ENCODE measurements at regions not wholly inside any gene's neighbourhood (a gene's known extent, or its start where the extent isn't known, plus 50 kb on each side); places are given as distances from the start of the nearest gene placed in this dataset.
A peak's percentile ranks its signal among the peaks of the same experiment; 100 is the strongest.

- DNase-seq (ENCODE audit: low read depth) = no peak
These were observed 213.2 kb upstream of the DCBLD2 start for GRCh38 chr3:99114565-99115291.

- DNase-seq (ENCODE audit: low read depth) = no peak
These were observed 209.7 kb upstream of the DCBLD2 start for GRCh38 chr3:99111235-99111634.

- DNase-seq (ENCODE audit: low read depth) = no peak
These were observed 208.9 kb upstream of the DCBLD2 start for GRCh38 chr3:99110401-99110800.

- peak; percentile 86 for DNase-seq (ENCODE audit: low read depth)
These were observed 207.0 kb upstream of the DCBLD2 start for GRCh38 chr3:99108508-99108907.

GRCh38 chr3:99094606-99095005 lies 193.1 kb upstream of the DCBLD2 start:
- DNase-seq (ENCODE audit: low read depth) = no peak

- no peak for DNase-seq (ENCODE audit: low read depth)
These were observed 185.8 kb upstream of the DCBLD2 start for GRCh38 chr3:99087277-99087676.

GRCh38 chr3:99084826-99085225 lies 183.3 kb upstream of the DCBLD2 start:
- DNase-seq (ENCODE audit: low read depth) = no peak

- no peak for DNase-seq (ENCODE audit: low read depth)
These were observed 182.7 kb upstream of the DCBLD2 start for GRCh38 chr3:99084156-99084555.

- DNase-seq (ENCODE audit: low read depth) = no peak
These were observed 169.6 kb upstream of the DCBLD2 start for GRCh38 chr3:99071096-99071495.

GRCh38 chr3:99069973-99070372 lies 168.5 kb upstream of the DCBLD2 start:
- DNase-seq (ENCODE audit: low read depth) = no peak

- DNase-seq (ENCODE audit: low read depth) = no peak
These were observed 165.4 kb upstream of the DCBLD2 start for GRCh38 chr3:99066863-99067262.

GRCh38 chr3:99049164-99049563 lies 147.7 kb upstream of the DCBLD2 start:
- no peak for DNase-seq (ENCODE audit: low read depth)

- DNase-seq (ENCODE audit: low read depth) = no peak
These were observed 140.3 kb upstream of the DCBLD2 start for GRCh38 chr3:99041747-99042146.

GRCh38 chr3:99031778-99032177 lies 130.3 kb upstream of the DCBLD2 start:
- no peak for DNase-seq (ENCODE audit: low read depth)

- peak; percentile 54 for DNase-seq (ENCODE audit: low read depth)
These were observed 122.2 kb upstream of the DCBLD2 start for GRCh38 chr3:99023590-99024192.

- DNase-seq (ENCODE audit: low read depth) = no peak
These were observed 120.0 kb upstream of the DCBLD2 start for GRCh38 chr3:99021466-99021865.

- DNase-seq (ENCODE audit: low read depth) = no peak
These were observed 115.0 kb upstream of the DCBLD2 start for GRCh38 chr3:99016452-99016851.

- DNase-seq (ENCODE audit: low read depth) = no peak
These were observed 112.4 kb upstream of the DCBLD2 start for GRCh38 chr3:99013777-99014315.

GRCh38 chr3:99013077-99013476 lies 111.6 kb upstream of the DCBLD2 start:
- DNase-seq (ENCODE audit: low read depth) = no peak

GRCh38 chr3:99012051-99012450 lies 110.6 kb upstream of the DCBLD2 start:
- DNase-seq (ENCODE audit: low read depth) = peak; percentile 97

GRCh38 chr3:99009851-99010250 lies 108.4 kb upstream of the DCBLD2 start:
- DNase-seq (ENCODE audit: low read depth) = no peak

- no peak for DNase-seq (ENCODE audit: low read depth)
These were observed 105.2 kb upstream of the DCBLD2 start for GRCh38 chr3:99006686-99007085.

- no peak for DNase-seq (ENCODE audit: low read depth)
These were observed 98.2 kb upstream of the DCBLD2 start for GRCh38 chr3:98999675-99000074.

Data from renal cortical epithelial cell (primary cell).